Bronchial epithelial cell (primary cell): ENCODE measurements at regions not wholly inside any gene's neighbourhood (a gene's known extent, or its start where the extent isn't known, plus 50 kb on each side); places are given as distances from the start of the nearest gene placed in this dataset.

Experiments used
- DNase-seq: peaks from one replicate; pipeline ENCODE4 v3.0.0-alpha.2; 2010; ENCODE audit warnings: low read depth
- FAIRE-seq: peaks from 2 replicates; lab custom pipeline; 2011; peaks lifted over from hg19 to GRCh38; lab: Jason Lieb, UNC
- H3K27me3 ChIP-seq: 2 replicates; pipeline ENCODE4 v1.5.1; 2011; ENCODE audit warnings: low read length; ENCODE audit not compliant: control insufficient read depth, insufficient read depth
- H3K36me3 ChIP-seq: 2 replicates; pipeline ENCODE4 v1.5.1; 2011; ENCODE audit warnings: low read length; ENCODE audit not compliant: control insufficient read depth, insufficient read depth
- H3K4me3 ChIP-seq: 2 replicates; pipeline ENCODE4 v1.5.1; 2011; ENCODE audit warnings: mild to moderate bottlenecking, low read depth, low read length, control low read depth
- TF ChIP-seq, protein P1 (sequence below): IDR thresholded peaks from 2 replicates; pipeline ENCODE4 v1.5.1; 2011; ENCODE audit warnings: mild to moderate bottlenecking, moderate library complexity, low read length, control low read depth, inconsistent platforms; ENCODE audit not compliant: insufficient read depth, severe bottlenecking

DNA sequence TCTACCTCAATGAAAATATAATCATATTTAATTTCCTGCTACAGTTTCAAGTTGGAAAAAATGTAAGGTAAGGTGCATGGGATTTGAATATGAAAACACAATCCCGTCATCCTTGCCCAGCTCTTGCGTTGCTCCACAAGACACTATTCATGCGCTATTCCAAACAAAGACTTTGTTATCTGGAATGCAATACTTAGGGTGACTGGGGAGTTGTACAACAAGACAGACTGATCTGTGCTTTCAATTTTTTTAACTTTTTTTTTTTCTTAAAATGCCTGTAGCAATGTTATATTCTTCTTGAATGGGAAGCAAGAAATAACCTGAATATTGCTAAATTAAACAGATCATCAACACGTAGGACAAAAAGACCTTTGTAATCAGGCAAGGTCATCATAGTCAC lies 1077.2 kb downstream of the TTLL7 start:
- TF ChIP-seq, protein P1, sequence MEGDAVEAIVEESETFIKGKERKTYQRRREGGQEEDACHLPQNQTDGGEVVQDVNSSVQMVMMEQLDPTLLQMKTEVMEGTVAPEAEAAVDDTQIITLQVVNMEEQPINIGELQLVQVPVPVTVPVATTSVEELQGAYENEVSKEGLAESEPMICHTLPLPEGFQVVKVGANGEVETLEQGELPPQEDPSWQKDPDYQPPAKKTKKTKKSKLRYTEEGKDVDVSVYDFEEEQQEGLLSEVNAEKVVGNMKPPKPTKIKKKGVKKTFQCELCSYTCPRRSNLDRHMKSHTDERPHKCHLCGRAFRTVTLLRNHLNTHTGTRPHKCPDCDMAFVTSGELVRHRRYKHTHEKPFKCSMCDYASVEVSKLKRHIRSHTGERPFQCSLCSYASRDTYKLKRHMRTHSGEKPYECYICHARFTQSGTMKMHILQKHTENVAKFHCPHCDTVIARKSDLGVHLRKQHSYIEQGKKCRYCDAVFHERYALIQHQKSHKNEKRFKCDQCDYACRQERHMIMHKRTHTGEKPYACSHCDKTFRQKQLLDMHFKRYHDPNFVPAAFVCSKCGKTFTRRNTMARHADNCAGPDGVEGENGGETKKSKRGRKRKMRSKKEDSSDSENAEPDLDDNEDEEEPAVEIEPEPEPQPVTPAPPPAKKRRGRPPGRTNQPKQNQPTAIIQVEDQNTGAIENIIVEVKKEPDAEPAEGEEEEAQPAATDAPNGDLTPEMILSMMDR = no peak
- no peak for DNase-seq
- Histone ChIP-seq H3K27me3 (no peaks in the 10 kb centered on the region), H3K36me3 (no peaks in the 10 kb centered on the region), H3K4me3 (no peak overlapping the region)
- FAIRE-seq = no peak

DNA sequence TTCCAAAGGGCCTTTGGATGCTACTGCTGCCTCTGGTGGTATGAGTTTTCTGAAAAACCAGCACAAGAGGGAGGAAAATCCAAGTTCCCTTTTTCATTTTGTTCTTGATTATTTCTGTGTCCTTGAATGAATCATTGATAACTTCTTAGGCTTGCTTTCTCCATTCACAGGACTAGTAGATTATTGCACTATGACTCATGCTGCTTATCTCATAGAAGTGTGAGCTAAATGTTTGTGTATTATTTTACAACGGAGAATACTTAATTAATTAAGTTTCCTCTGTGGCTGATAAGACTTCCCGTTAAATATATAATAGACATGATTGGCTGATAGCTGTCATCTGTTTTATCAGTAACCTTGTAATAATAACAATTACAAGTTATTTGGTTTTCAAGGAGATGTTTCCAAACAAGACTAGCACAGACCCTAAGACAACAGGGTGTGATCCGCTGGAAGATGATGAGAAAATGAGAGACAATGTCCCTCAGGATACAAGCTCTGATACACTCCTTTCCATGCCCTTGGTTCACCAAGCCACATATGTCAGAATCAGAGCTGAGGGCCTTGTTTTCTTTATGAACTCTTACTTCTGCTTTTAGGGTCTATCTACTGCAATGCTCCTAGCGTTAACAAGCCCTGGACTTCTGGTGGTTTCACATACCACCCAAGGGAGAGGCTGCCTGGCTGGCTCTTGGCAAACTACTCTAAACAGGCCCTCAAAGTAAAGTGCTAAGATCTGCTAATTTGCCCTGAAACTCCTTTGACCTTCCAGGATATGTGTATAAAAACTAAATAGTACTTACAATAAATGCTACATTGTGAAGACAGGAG lies 1078.3 kb downstream of the TTLL7 start:
- no peaks in the 10 kb centered on the region for H3K27me3 ChIP-seq
- no peaks in the 10 kb centered on the region for H3K36me3 ChIP-seq
- H3K4me3 ChIP-seq = no peak overlapping the region
- TF ChIP-seq, protein P1 = no peak
- DNase-seq (peak; percentile 71), FAIRE-seq (no peak)

DNA sequence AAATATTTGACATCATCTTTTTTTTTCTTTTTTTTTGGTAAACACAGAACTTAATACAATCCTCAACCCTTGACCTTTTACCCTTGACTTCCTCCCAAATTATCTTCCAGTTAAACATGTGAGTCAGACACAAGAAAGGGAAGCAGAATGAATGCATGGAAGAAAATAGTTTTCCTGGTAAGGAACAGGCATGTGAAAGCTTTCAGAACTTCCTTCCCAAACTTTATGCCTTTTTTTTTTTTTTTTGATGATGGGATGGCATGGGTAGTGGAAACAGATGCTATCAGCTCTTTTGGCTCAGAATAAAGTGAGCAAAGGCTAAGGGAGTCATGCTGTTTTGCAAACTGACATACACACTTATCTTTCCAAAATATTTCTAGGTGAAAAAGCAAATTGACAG lies 1079.1 kb downstream of the TTLL7 start:
- H3K27me3 ChIP-seq = no peaks in the 10 kb centered on the region
- H3K36me3 ChIP-seq = no peaks in the 10 kb centered on the region
- FAIRE-seq = no peak
- no peak overlapping the region for H3K4me3 ChIP-seq
- TF ChIP-seq, protein P1 = no peak
- DNase-seq = no peak

DNA sequence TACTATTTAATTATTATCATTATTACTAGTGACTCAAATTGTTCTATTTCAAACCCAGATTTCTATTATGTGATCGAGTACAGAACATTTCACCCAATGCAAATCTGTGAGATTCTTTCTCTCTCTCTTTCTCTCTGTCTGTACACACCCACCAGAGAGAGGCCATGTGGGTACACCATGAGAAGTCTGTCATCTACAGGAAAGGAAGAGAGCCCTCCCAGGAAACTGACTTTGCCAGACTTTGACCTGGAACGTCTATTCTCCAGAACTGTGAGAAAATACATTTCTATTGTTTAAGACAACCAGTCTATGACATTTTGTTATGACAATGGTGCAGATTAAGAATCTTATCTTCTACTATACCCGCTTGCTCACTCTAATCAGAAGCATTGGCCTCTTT lies 1091.6 kb downstream of the TTLL7 start:
- no peak for FAIRE-seq
- TF ChIP-seq, protein P1 = no peak
- DNase-seq = no peak
- Histone ChIP-seq H3K27me3 (no peaks in the 10 kb centered on the region), H3K4me3 (no peak overlapping the region), H3K36me3 (no peaks in the 10 kb centered on the region)

DNA sequence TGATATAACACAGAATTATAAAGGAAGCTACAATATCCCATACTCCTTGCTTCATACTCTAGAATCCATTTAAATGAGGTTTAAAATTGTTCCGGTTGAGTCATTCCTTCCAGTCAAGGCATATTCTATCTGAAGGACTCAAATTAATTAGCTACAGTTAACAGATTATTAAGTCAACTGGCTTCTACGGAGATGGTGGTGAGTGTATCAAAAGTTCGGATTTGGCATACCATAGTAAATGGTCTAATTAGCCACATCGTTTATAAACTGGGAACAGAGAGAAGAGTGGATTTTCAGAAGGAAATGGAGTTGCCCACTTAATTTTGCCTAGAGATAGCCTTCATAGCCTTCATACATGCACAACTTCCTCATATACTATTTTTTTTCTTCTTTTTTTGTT lies 1095.3 kb downstream of the TTLL7 start:
- Histone ChIP-seq H3K4me3 (no peak overlapping the region), H3K36me3 (no peaks in the 10 kb centered on the region), H3K27me3 (no peaks in the 10 kb centered on the region)
- FAIRE-seq = no peak
- DNase-seq = peak; percentile 8
- TF ChIP-seq, protein P1 = no peak

DNA sequence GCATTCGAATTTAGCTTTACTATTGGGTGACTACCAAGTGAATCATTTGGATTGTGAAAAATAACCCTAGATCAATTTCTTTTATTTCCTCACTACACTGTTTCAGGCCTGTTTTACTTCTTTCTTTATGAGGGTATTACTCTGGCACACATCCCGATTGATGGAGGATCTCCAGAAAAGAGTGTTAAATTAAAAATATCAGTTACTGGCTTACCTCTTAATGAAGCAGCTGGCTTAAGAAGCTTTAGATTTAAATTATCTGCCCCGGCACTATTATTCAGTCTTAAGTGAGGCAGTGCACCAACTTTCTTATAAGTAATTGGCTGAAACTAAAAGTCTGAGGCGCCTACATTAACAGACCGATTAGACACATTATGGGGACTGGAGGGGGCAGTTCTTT lies 1097.4 kb downstream of the TTLL7 start:
- FAIRE-seq (no peak), DNase-seq (no peak)
- no peaks in the 10 kb centered on the region for H3K36me3 ChIP-seq
- TF ChIP-seq, protein P1 = no peak
- H3K27me3 ChIP-seq = no peaks in the 10 kb centered on the region
- no peak overlapping the region for H3K4me3 ChIP-seq
